ENCODE measurements at regions not wholly inside any gene's neighbourhood (a gene's known extent, or its start where the extent isn't known, plus 50 kb on each side); places are given as distances from the start of the nearest gene placed in this dataset.
A peak's percentile ranks its signal among the peaks of the same experiment; 100 is the strongest.
"Not testable (repeated sequence)": the region's sequence is repeated elsewhere in the genome, so short reads cannot be mapped to it uniquely, and the experiment has no call there.

GRCh38 chr11:86167499-86168164, 76.9 kb upstream of the EED start:
- no peak for TF ChIP-seq CTCF (IDR thresholded peaks at IDR 0.05; ENCODE audit: extremely low read depth, low read depth, low read length)

GRCh38 chr11:86166287-86166686, 78.3 kb upstream of the EED start:
- DNase-seq (ENCODE audit: insufficient read length, low spot score, missing footprints); H3K79me2 ChIP-seq (ENCODE audit: insufficient read depth, low read length); H3K27me3 ChIP-seq (ENCODE audit: insufficient read depth, low read length); H3K4me3 ChIP-seq (ENCODE audit: insufficient read depth, low read length); H3K4me2 ChIP-seq (ENCODE audit: insufficient read depth, low read length); H3K9me3 ChIP-seq (ENCODE audit: low read depth, low read length); H4K20me1 ChIP-seq (ENCODE audit: insufficient read depth, low read length); H3K27ac ChIP-seq (ENCODE audit: low read depth, low read length); H2AFZ ChIP-seq (ENCODE audit: low read length); H3K36me3 ChIP-seq (ENCODE audit: insufficient read depth, low read length): not testable (repeated sequence)
- peaks cover 20% of the 10 kb centered on the region for H3K4me1 ChIP-seq (ENCODE audit: insufficient read depth, low read length)

More at GRCh38 chr11:86167499-86168164, 76.9 kb upstream of the EED start:
- no peak overlapping the region for H3K4me2 ChIP-seq (ENCODE audit: insufficient read depth, low read length)
- H3K4me3 ChIP-seq (ENCODE audit: insufficient read depth, low read length): no peak overlapping the region
- no peaks in the 10 kb centered on the region for H3K36me3 ChIP-seq (ENCODE audit: insufficient read depth, low read length)
- DNase-seq (ENCODE audit: insufficient read length, low spot score, missing footprints): no peak
- no peaks in the 10 kb centered on the region for H3K9me3 ChIP-seq (ENCODE audit: low read depth, low read length)
- no peak overlapping the region for H3K27ac ChIP-seq (ENCODE audit: low read depth, low read length)
- no peaks in the 10 kb centered on the region for H4K20me1 ChIP-seq (ENCODE audit: insufficient read depth, low read length)
- H3K27me3 ChIP-seq (ENCODE audit: insufficient read depth, low read length): no peaks in the 10 kb centered on the region
- no peaks in the 10 kb centered on the region for H3K79me2 ChIP-seq (ENCODE audit: insufficient read depth, low read length)
- H2AFZ ChIP-seq (ENCODE audit: low read length): no peak overlapping the region
- H3K4me1 ChIP-seq (ENCODE audit: insufficient read depth, low read length): peaks cover 12% of the 10 kb centered on the region

GRCh38 chr11:86164106-86164505, 80.4 kb upstream of the EED start:
- H3K4me2 ChIP-seq (ENCODE audit: insufficient read depth, low read length): no peak overlapping the region
- no peak for TF ChIP-seq CTCF (IDR thresholded peaks at IDR 0.05; ENCODE audit: extremely low read depth, low read depth, low read length)

GRCh38 chr11:86163221-86163876, 81.2 kb upstream of the EED start:
- Histone ChIP-seq H3K27ac (ENCODE audit: low read depth, low read length) (peak overlapping the region; percentile 61), H3K4me1 (ENCODE audit: insufficient read depth, low read length) (peaks cover 20% of the 10 kb centered on the region)
- H2AFZ ChIP-seq (ENCODE audit: low read length); DNase-seq (ENCODE audit: insufficient read length, low spot score, missing footprints); H3K27me3 ChIP-seq (ENCODE audit: insufficient read depth, low read length); H3K79me2 ChIP-seq (ENCODE audit: insufficient read depth, low read length); H3K4me3 ChIP-seq (ENCODE audit: insufficient read depth, low read length); H3K9me3 ChIP-seq (ENCODE audit: low read depth, low read length); H3K4me2 ChIP-seq (ENCODE audit: insufficient read depth, low read length); H3K36me3 ChIP-seq (ENCODE audit: insufficient read depth, low read length); H4K20me1 ChIP-seq (ENCODE audit: insufficient read depth, low read length): not testable (repeated sequence)

More at GRCh38 chr11:86164106-86164505, 80.4 kb upstream of the EED start:
- H4K20me1 ChIP-seq (ENCODE audit: insufficient read depth, low read length): no peaks in the 10 kb centered on the region
- DNase-seq (ENCODE audit: insufficient read length, low spot score, missing footprints): no peak
- H2AFZ ChIP-seq (ENCODE audit: low read length): no peak overlapping the region
- no peaks in the 10 kb centered on the region for H3K79me2 ChIP-seq (ENCODE audit: insufficient read depth, low read length)
- H3K36me3 ChIP-seq (ENCODE audit: insufficient read depth, low read length): no peaks in the 10 kb centered on the region
- H3K9me3 ChIP-seq (ENCODE audit: low read depth, low read length): no peaks in the 10 kb centered on the region
- no peak overlapping the region for H3K27ac ChIP-seq (ENCODE audit: low read depth, low read length)
- peaks cover 20% of the 10 kb centered on the region for H3K4me1 ChIP-seq (ENCODE audit: insufficient read depth, low read length)
- no peaks in the 10 kb centered on the region for H3K27me3 ChIP-seq (ENCODE audit: insufficient read depth, low read length)
- no peak overlapping the region for H3K4me3 ChIP-seq (ENCODE audit: insufficient read depth, low read length)

GRCh38 chr11:86162239-86162638, 82.3 kb upstream of the EED start:
- peak; percentile 58 for DNase-seq (ENCODE audit: insufficient read length, low spot score, missing footprints)
- H3K27me3 ChIP-seq (ENCODE audit: insufficient read depth, low read length): no peaks in the 10 kb centered on the region
- no peak overlapping the region for H3K4me2 ChIP-seq (ENCODE audit: insufficient read depth, low read length)
- no peaks in the 10 kb centered on the region for H4K20me1 ChIP-seq (ENCODE audit: insufficient read depth, low read length)
- H3K4me3 ChIP-seq (ENCODE audit: insufficient read depth, low read length): no peak overlapping the region
- H3K79me2 ChIP-seq (ENCODE audit: insufficient read depth, low read length): no peaks in the 10 kb centered on the region
- peak overlapping the region; percentile 61 for H3K27ac ChIP-seq (ENCODE audit: low read depth, low read length)
- no peaks in the 10 kb centered on the region for H3K9me3 ChIP-seq (ENCODE audit: low read depth, low read length)
- H3K4me1 ChIP-seq (ENCODE audit: insufficient read depth, low read length): peaks cover 20% of the 10 kb centered on the region
- H2AFZ ChIP-seq (ENCODE audit: low read length): peak overlapping the region; percentile 55
- TF ChIP-seq CTCF (IDR thresholded peaks at IDR 0.05; ENCODE audit: extremely low read depth, low read depth, low read length): no peak
- H3K36me3 ChIP-seq (ENCODE audit: insufficient read depth, low read length): no peaks in the 10 kb centered on the region

All from osteoblast (primary cell).